ENCODE measurements at regions not wholly inside any gene's neighbourhood (a gene's known extent, or its start where the extent isn't known, plus 50 kb on each side); places are given as distances from the start of the nearest gene placed in this dataset.

GRCh38 chr18:51807336-51807735 lies 532.7 kb upstream of the DCC start:
- H3K23ac ChIP-seq (ENCODE audit: insufficient read length, low read depth, low read length): no peak overlapping the region
- no peak overlapping the region for H2BK15ac ChIP-seq (ENCODE audit: low read depth, low read length)
- H2BK12ac ChIP-seq (ENCODE audit: insufficient read length, low read depth, low read length): no peak overlapping the region
- no peak overlapping the region for H2BK5ac ChIP-seq (ENCODE audit: insufficient read length, low read length)
- H3K9me3 ChIP-seq (ENCODE audit: control insufficient read depth, low read depth, low read length): no peaks in the 10 kb centered on the region
- H4K91ac ChIP-seq (ENCODE audit: insufficient read length, low read depth, low read length): no peak overlapping the region
- WGBS (ENCODE audit: extremely low coverage, insufficient read length, low lambda C conversion rate): no CpG with 5 or more reads among the region's 2 CpGs
- no peak overlapping the region for H2BK20ac ChIP-seq (ENCODE audit: low read depth, low read length, poor library complexity, severe bottlenecking)
- H2AFZ ChIP-seq (ENCODE audit: low read length): no peak overlapping the region
- no peaks in the 10 kb centered on the region for H3K79me2 ChIP-seq (ENCODE audit: insufficient read depth, low read length)
- H4K5ac ChIP-seq (ENCODE audit: insufficient read length, low read depth, low read length): no peak overlapping the region
- Mint-ChIP-seq H3K9me3 (no peaks in the 10 kb centered on the region), H3K36me3 (ENCODE audit: insufficient read depth in 1 of 3, low read depth in 3 of 3) (no peaks in the 10 kb centered on the region), H3K4me1 (no peaks in the 10 kb centered on the region), H3K4me3 (no peak overlapping the region), H3K27ac (no peak overlapping the region), H3K27me3 (ENCODE audit: low read depth) (no peaks in the 10 kb centered on the region)
- H2BK120ac ChIP-seq (ENCODE audit: low read depth, low read length, poor library complexity, severe bottlenecking): no peak overlapping the region
- no peak overlapping the region for H3K56ac ChIP-seq (ENCODE audit: insufficient read length, low read depth, low read length)
- TF ChIP-seq CTCF (conservative IDR thresholded peaks at IDR 0.05): no peak
- H3K23me2 ChIP-seq (ENCODE audit: insufficient read length, low read depth, low read length, poor library complexity, severe bottlenecking): no peaks in the 10 kb centered on the region
- H3K9ac ChIP-seq (ENCODE audit: extremely low read depth, insufficient read length, low read length): no peak overlapping the region
- H3K27me3 ChIP-seq (ENCODE audit: insufficient read depth, low read length): no peaks in the 10 kb centered on the region
- H3K27ac ChIP-seq (ENCODE audit: insufficient read length, low read depth, low read length): no peak overlapping the region
- no peaks in the 10 kb centered on the region for H4K20me1 ChIP-seq (ENCODE audit: control insufficient read depth, insufficient read depth, insufficient read length)
- no peaks in the 10 kb centered on the region for H3K79me1 ChIP-seq (ENCODE audit: insufficient read depth, low read depth, low read length, poor library complexity, severe bottlenecking)
- H3K14ac ChIP-seq (ENCODE audit: insufficient read depth, low read length): no peak overlapping the region
- H4K8ac ChIP-seq (replicated peaks; ENCODE audit: insufficient read length, low read depth, low read length): no peak overlapping the region
- no peak overlapping the region for H3K4me2 ChIP-seq (ENCODE audit: insufficient read depth, insufficient read length, low read length)
- H2AK5ac ChIP-seq (ENCODE audit: insufficient read length, low read length): no peak overlapping the region
- H3T11ph ChIP-seq (ENCODE audit: low read length): no peak overlapping the region
- H3K4ac ChIP-seq (ENCODE audit: low read depth, low read length): no peak overlapping the region
- no peaks in the 10 kb centered on the region for H3K4me1 ChIP-seq (ENCODE audit: insufficient read depth, low read length)
- DNase-seq: no peak
- no peak overlapping the region for H3K18ac ChIP-seq (ENCODE audit: insufficient read length, low read depth, low read length)
